GM18909 (cell line): ENCODE measurements at regions not wholly inside any gene's neighbourhood (a gene's known extent, or its start where the extent isn't known, plus 50 kb on each side); places are given as distances from the start of the nearest gene placed in this dataset.
A peak's percentile ranks its signal among the peaks of the same experiment; 100 is the strongest.

Experiments used
- ATAC-seq: cut with Tn5 transposase; IDR thresholded peaks from one replicate; pipeline ENCODE4 v1.9.1; 2021; ENCODE audit warnings: mild to moderate bottlenecking; ENCODE audit not compliant: unreplicated experiment, poor library complexity

GRCh38 chr20:53839423-53840176 lies 230.8 kb downstream of the BCAS1 start:
- ATAC-seq, result peak; percentile 69

DNA sequence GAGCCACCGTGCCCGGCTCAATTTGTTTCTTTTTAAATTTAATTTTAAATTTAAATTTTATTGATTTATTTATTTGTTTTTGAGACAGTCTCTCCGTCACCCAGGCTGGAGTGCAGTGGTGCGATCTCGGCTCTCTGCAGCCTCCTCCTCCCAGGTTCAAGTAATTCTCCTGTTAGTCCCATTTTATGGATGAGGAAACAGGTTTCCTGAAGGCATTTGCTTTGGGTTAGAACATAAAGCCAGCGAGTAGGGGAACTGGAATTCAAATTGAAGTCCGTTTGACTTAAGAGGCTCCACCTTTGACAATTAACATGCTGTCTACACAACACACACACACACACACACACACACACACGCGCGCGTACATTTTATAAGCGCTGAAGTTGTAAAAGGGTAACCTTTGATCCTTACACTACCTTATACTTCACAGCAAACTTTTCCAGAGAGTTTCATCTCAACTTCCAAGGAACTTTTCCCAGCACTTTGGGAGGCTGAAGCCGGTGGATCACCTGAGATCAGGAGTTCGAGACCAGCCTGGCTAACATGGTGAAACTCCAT lies 232.0 kb downstream of the BCAS1 start:
- ATAC-seq, result no peak

- no peak for ATAC-seq
Measured at GRCh38 chr20:53837126-53837826, 233.1 kb downstream of the BCAS1 start.

GRCh38 chr20:53834749-53835148 lies 235.6 kb downstream of the BCAS1 start:
- no peak for ATAC-seq

- ATAC-seq, result no peak
Measured at GRCh38 chr20:53834062-53834442, 236.3 kb downstream of the BCAS1 start.

- no peak for ATAC-seq
Measured at GRCh38 chr20:53833333-53834061, 236.9 kb downstream of the BCAS1 start.

DNA sequence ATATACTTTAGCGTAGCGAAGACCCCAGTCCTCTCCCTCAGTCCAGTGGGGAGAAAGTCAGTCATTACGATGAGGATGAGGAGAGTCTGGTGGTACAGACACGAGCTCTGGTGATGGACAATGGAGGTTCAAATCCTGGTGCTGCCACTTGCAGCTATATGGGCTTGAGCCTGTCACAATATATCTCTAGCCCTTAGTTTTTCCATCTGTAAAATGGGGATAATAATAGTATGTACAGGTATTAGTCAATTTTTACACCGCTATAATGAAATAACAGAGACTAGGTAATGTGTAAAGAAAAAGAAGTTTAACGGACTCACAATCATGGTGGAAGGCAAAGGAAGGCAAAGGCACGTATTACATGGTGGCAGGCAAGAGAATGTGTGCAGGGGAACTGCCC lies 237.9 kb downstream of the BCAS1 start:
- ATAC-seq, result no peak

DNA sequence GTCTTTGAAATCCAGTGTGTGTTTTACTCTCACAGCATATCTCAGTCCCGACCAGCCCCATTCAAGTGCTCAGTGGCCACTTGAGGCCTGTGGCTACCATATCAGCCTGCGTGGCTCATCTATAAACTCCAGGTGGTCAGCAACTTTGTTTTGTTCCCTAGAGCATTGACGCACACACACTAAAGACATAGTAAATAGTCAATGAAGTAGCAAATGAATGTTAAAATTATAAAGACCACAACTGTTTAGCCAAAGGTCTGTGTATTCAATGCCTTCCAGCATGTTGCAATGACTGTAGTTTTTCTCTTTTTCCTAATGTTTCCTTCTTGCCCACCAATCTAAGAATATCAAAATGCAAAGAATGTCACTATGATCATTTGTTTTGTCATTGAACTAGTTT lies 238.2 kb upstream of the ZNF217 start:
- ATAC-seq, result no peak

DNA sequence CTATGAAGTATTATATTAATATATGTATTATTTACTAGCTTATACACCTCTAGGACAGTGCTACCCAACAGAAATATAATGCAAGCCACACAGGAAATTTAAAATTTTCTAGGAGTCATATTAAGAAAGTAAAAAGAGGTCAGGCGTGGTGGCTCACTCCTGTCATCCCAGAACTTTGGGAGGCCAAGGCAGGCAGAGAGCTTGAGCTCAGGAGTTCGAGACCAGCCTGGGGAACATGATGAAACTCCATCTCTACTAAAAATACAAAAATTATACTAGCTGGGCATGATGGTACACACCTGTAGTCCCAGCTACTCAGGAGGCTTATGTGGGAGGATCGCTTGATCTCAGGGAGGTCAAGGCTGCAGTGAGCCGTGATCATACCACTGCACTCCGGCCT lies 237.6 kb upstream of the ZNF217 start:
- ATAC-seq, result no peak

DNA sequence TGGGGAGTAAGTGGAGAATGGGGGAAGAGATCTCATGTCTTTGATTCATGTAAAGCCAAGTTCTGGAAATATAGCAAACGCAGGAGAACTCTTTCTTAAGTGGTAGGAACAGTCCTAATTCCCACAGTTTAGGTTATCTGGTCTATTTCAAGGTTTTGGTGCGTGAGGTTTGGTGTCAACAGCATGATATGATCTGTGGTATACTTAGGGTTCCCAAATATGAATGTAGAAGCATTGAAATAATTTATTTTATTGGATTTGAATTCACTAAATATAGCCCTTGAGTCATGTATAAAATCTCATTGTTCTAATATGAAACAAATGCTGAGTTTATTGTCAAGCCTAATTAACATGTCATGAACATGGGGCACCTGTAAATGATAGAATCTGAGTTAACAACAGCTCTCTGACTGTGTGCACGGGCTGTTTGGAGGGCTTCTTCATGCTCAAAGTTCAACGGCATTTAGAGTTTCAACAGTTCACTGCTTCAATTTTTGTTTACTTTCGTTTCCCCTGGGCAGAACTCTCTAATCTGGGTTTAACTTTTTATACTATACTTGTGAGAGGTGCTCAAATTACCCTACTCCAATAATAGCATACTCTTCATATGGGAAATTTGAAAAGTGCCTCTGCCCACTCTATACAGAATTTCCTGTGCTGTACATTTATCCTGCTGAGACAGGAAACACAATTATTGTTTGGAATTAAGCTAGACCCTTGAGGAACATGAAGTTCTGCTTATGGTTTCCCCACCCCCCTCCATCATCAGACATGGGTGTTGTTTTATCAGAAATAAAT lies 236.3 kb upstream of the ZNF217 start:
- ATAC-seq, result peak; percentile 51

DNA sequence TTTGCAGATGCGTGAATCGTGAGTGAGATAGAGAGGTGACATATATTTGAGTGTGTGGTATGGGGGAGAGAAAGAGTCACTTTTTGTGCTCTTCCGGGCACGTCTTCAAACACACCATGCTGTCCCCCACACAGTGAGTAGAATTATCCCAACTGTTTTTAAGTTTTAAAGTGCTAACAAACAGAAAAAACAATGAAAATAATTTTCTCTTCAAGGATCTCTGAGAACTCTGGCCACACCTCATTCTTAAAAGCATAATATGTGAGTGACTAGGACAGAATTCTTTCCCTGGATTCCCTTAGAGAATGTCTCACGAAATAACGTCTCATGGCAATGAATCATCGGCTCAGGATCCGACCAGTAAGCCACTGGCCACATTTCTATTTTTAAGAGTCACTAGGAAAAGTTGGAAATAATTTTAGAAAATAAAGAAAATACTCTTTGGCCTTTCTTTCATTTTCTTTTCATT lies 235.7 kb upstream of the ZNF217 start:
- ATAC-seq, result no peak

GRCh38 chr20:53828682-53829254 lies 235.1 kb upstream of the ZNF217 start:
- no peak for ATAC-seq

DNA sequence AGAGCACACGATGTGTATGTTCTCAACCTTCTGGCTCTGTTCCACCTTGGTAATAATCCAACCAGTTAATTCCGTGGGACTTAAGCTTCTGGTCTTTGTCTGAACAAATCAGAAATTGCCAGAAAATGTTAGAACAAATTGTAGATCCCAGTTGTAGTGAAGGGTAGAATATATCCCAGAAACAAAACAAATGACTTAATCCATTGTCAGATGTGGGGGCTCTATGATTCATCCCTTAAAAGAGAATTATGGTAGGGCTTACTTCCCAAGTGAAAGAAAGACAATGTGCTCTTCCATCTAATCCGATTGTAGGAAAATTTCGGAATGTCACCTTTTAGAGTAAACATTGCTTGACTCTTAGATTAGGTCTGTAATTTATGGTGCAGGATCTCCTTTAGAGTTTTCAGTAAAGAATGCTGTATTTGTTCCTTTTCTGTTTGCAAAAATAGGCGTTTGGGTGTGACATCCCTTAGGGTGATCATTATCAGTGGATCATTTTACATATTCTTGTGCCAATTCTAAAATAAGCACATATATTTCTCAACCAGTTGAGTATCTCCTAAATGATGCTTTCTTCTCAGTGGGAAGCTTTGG lies 234.5 kb upstream of the ZNF217 start:
- no peak for ATAC-seq

DNA sequence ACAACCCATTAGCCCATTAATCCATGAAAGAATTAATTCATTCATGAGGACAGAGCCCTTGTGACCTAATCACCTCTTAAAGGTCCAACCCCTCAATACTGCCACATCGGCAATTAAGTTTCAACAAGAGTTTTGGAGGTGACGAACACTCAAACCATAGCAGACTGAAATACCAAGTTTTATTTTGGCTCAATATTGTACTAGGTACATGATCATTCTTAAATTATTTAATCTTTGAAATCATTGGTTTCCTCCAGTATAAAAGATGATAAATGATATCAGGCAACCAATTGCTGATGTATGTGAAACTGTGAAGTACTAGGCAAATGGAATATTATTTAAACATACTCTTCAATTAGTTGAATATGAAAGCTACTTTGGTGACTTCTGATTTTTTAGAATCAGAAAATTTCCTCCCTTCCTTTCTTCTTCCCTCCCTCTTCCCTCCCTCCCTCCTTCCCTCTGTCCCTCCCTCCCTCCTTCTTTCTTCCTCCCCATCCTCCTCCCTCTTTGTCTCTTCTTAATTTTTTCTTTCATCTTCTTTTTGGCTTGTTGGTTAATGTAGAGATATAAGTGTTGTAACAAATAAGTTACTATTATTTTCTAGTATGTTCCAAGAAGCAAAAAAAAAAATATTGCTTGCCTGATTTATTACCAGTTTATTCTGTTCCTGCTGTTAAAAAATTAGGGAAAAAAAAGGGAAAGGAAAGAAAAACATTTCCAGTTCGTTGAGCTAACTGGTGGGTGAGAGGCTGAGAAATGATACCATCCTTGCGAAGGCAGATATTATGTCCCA lies 233.9 kb upstream of the ZNF217 start:
- ATAC-seq, result no peak

- peak; percentile 80 for ATAC-seq
Measured at GRCh38 chr20:53826597-53827291, 233.1 kb upstream of the ZNF217 start.

DNA sequence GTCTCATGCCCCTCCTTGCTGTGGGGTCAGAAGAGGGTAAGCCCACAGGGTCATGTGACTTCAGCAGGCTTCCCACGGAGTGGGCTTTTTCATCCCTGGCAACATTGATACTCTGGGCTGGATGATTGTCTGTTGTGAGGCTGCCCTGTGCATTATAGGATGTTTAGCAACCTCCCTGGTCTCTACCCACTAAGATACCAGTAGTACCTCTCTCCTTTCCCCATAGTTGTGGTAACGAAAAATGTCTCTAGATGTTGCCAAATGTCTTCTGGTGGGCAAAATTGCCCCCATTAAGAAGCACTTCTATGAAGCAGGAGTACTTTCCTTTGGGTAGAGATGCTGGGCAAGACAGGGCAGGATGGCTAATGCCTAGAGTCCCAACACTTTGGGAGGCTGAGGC lies 232.5 kb upstream of the ZNF217 start:
- ATAC-seq, result no peak

DNA sequence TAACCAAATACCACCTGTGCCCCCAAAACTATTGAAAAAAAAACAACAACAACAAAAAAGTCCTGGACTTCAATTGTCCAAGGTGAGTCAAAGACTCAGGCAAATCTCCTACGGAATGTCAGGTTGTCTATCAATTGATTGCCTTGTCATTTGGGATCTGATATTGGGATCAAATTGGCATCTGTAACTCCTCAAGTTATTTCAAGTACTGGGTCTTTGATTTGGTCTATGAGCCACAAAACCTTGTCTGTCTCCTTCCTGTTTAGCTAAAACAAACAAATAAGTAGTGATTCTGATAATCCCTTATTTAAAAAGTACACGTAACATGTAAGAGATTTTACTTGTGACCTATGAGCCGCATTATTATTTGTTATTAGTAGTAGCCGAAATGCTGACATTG lies 231.6 kb upstream of the ZNF217 start:
- ATAC-seq, result no peak

GRCh38 chr20:53824779-53825178 lies 231.1 kb upstream of the ZNF217 start:
- ATAC-seq, result no peak
